ENCODE measurements at regions not wholly inside any gene's neighbourhood (a gene's known extent, or its start where the extent isn't known, plus 50 kb on each side); places are given as distances from the start of the nearest gene placed in this dataset.

DNA sequence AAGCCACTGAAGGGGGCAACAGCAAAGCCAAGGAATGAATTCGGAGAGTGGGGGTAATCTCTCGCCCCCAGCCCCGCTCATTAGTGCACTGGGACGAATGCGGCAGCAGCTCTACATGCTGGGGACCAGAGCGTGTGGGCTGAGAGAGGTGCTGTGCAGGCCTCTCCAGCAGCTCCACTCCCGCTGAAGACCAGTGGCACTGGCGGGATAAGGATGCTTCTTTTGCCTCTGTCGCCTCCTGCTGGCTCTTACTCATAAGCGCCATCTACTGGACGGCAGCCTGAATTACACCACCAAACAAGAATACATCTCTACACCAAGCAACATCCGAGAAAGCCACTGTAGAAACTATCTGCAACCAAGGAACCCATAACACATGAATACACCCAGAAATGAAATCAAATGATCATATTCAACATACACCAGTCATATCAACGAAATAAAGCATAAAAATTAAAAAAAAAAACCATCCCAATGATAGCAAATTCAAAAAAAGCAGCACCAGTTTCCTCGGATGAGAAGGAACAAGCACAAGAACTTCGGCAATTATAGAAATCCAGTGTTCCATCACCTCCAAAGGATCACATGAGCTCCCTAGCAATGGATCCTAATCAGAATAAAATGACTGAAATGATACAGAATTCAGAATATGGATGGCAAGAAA, 79.0 kb upstream of the TMEM168 start (continued):
- TF ChIP-seq CTBP2 (IDR thresholded peaks at IDR 0.05; ENCODE audit: borderline replicate concordance, insufficient read depth, insufficient read length, low read length) (peak; percentile 34), RAD21 (IDR thresholded peaks at IDR 0.05 in 1 of 2, conservative IDR thresholded peaks at IDR 0.05 in 1 of 2; ENCODE audit: low read depth in 2 of 2, low read length in 2 of 2) (peak; percentile 82 to 84), KDM4A (IDR thresholded peaks at IDR 0.05; ENCODE audit: low read depth, low read length, severe bottlenecking) (no peak), TAF7 (optimal IDR thresholded peaks at IDR 0.05; ENCODE audit: borderline replicate concordance, low read depth, low read length) (no peak), CHD1 (IDR thresholded peaks at IDR 0.05; ENCODE audit: low read depth, low read length) (no peak), SP1 (IDR thresholded peaks at IDR 0.05; ENCODE audit: low read depth, low read length) (no peak), SUZ12 (IDR thresholded peaks at IDR 0.05; ENCODE audit: low read length) (no peak), MAFK (IDR thresholded peaks at IDR 0.05; ENCODE audit: low read depth, low read length) (no peak), CEBPB (IDR thresholded peaks at IDR 0.05; ENCODE audit: low read depth, low read length) (no peak), CHD2 (IDR thresholded peaks at IDR 0.05; ENCODE audit: low read length) (no peak), SRF (IDR thresholded peaks at IDR 0.05; ENCODE audit: low read depth, low read length) (no peak), EP300 (IDR thresholded peaks at IDR 0.05; ENCODE audit: borderline replicate concordance in 1 of 2, low read depth in 2 of 2, low read length in 2 of 2) (0 out of 3 replicates have a peak, but pooled peaks of 1 of the 2 experiments have one; percentile 5)
- TF ChIP-seq, protein P1, sequence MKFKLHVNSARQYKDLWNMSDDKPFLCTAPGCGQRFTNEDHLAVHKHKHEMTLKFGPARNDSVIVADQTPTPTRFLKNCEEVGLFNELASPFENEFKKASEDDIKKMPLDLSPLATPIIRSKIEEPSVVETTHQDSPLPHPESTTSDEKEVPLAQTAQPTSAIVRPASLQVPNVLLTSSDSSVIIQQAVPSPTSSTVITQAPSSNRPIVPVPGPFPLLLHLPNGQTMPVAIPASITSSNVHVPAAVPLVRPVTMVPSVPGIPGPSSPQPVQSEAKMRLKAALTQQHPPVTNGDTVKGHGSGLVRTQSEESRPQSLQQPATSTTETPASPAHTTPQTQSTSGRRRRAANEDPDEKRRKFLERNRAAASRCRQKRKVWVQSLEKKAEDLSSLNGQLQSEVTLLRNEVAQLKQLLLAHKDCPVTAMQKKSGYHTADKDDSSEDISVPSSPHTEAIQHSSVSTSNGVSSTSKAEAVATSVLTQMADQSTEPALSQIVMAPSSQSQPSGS (IDR thresholded peaks at IDR 0.05; ENCODE audit: low read length) = no peak
- TF ChIP-seq, protein P2, sequence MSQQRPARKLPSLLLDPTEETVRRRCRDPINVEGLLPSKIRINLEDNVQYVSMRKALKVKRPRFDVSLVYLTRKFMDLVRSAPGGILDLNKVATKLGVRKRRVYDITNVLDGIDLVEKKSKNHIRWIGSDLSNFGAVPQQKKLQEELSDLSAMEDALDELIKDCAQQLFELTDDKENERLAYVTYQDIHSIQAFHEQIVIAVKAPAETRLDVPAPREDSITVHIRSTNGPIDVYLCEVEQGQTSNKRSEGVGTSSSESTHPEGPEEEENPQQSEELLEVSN (IDR thresholded peaks at IDR 0.05) = no peak
- TF ChIP-seq, protein P3, sequence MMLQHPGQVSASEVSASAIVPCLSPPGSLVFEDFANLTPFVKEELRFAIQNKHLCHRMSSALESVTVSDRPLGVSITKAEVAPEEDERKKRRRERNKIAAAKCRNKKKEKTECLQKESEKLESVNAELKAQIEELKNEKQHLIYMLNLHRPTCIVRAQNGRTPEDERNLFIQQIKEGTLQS (IDR thresholded peaks at IDR 0.05; ENCODE audit: insufficient read depth, low read depth, low read length) = peak; percentile 68; the same call in 1 of the 2 replicates
